ENCODE measurements at regions not wholly inside any gene's neighbourhood (a gene's known extent, or its start where the extent isn't known, plus 50 kb on each side); places are given as distances from the start of the nearest gene placed in this dataset.
"Not testable (repeated sequence)": the region's sequence is repeated elsewhere in the genome, so short reads cannot be mapped to it uniquely, and the experiment has no call there.

DNA sequence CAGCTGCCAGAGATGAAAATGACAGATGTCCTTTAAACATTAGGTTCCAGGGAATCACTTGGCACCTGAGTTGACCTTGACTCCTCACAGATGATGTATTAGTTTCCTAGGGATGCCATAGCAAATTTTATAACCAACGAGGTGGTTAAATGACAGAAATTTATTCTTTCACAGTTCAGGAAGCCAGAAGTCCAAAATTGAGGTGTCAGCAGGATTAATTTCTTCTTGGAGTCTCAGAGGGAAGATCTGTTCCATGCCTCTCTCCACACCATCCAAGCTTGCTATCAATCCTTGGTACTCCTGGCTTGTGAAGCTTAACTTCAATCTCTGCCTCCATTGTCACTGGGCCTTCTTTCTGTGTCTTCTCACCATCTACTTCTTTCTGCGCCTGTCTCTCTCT is 249.7 kb upstream of the BTG1 start:
- H3K4me1 ChIP-seq = no peaks in the 10 kb centered on the region
- TF ChIP-seq, protein P1, sequence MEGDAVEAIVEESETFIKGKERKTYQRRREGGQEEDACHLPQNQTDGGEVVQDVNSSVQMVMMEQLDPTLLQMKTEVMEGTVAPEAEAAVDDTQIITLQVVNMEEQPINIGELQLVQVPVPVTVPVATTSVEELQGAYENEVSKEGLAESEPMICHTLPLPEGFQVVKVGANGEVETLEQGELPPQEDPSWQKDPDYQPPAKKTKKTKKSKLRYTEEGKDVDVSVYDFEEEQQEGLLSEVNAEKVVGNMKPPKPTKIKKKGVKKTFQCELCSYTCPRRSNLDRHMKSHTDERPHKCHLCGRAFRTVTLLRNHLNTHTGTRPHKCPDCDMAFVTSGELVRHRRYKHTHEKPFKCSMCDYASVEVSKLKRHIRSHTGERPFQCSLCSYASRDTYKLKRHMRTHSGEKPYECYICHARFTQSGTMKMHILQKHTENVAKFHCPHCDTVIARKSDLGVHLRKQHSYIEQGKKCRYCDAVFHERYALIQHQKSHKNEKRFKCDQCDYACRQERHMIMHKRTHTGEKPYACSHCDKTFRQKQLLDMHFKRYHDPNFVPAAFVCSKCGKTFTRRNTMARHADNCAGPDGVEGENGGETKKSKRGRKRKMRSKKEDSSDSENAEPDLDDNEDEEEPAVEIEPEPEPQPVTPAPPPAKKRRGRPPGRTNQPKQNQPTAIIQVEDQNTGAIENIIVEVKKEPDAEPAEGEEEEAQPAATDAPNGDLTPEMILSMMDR (IDR thresholded peaks at IDR 0.05) = no peak
- no peak overlapping the region for H3K4me3 ChIP-seq
- H3K27ac ChIP-seq = no peak overlapping the region
- no peak overlapping the region for H3K9ac ChIP-seq (ENCODE audit: low read depth in 2 of 2, low read length in 2 of 2)
- H3K9me3 ChIP-seq = peaks cover 3% of the 10 kb centered on the region
- no peaks in the 10 kb centered on the region for H3K36me3 ChIP-seq
- DNase-seq = no peak
- intact Hi-C loops (cut with DNase I) = no loop called here
- H3K27me3 ChIP-seq = no peaks in the 10 kb centered on the region

DNA sequence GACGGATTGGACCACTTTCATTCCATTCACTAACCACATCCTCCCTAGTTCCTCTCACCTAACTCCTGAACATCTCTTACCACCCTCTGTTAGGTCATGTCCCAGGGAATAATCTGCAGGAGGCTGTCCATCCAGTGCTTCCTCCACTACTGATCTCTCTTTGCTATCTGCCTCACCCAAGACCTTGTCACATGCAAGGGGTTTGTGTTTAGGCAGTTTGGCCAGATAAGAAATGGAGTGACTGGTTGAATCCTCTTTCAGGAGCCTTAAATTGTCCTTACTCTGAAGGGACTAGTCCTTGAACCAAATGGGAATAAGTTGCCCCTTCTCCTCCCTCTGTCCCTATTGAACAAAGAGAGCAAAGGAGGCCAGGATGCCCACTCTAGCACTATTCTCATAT is 249.2 kb upstream of the BTG1 start:
- Histone ChIP-seq H3K27ac (no peak overlapping the region), H3K27me3 (no peaks in the 10 kb centered on the region), H3K36me3 (no peaks in the 10 kb centered on the region), H3K4me1 (no peaks in the 10 kb centered on the region), H3K4me3 (no peak overlapping the region), H3K9me3 (peaks cover 3% of the 10 kb centered on the region), H3K9ac (ENCODE audit: low read depth in 2 of 2, low read length in 2 of 2) (no peak overlapping the region)
- intact Hi-C loops (cut with DNase I) = no loop called here
- TF ChIP-seq, protein P1 (IDR thresholded peaks at IDR 0.05) = no peak
- no peak for DNase-seq

DNA sequence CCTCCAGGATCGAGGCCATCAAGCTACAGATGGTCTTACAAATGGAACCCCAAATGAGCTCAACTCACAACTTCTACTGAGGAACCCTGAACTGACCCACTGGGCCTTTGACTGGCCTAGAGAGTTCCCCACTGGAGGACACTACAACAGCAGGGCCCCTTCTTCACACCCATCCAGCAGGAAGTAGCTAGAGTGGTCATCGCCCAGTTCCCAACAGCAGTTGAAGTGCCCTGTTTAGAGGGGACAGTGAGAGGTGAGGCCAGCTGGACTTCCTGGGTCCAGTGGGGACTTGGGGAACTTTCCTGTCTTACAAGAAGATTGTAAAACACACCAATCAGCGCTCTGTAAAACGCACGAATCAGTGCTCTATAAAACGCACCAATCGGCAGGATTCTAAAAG is 247.9 kb upstream of the BTG1 start:
- Histone ChIP-seq H3K9me3 (peaks cover 3% of the 10 kb centered on the region), H3K9ac (ENCODE audit: low read depth in 2 of 2, low read length in 2 of 2) (no peak overlapping the region), H3K36me3 (no peaks in the 10 kb centered on the region), H3K4me3 (no peak overlapping the region), H3K27ac (no peak overlapping the region), H3K4me1 (no peaks in the 10 kb centered on the region), H3K27me3 (no peaks in the 10 kb centered on the region)
- TF ChIP-seq, protein P1 (IDR thresholded peaks at IDR 0.05) = no peak
- DNase-seq = no peak
- intact Hi-C loops (cut with DNase I) = no loop called here

DNA sequence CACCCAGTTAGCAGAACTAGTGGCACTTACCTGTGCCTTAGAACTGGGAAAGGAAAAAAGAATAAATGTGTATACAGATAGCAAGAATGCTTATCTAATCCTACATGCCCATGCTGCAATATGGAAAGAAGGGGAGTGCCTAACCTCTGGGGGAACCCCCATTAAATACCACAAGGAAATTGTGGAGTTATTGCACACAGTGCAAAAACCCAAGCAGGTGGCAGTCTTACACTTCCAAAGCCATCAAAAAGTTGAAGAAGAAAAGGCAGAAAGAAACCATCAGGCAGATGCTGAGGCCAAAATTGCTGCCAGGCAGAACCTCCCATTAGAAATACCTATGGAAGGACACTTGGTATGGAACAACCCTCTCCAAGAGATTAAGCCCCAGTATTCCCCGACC is 246.1 kb upstream of the BTG1 start:
- H3K9ac ChIP-seq (ENCODE audit: low read depth in 2 of 2, low read length in 2 of 2); DNase-seq; H3K36me3 ChIP-seq; H3K27ac ChIP-seq; H3K4me3 ChIP-seq; H3K9me3 ChIP-seq; H3K27me3 ChIP-seq; H3K4me1 ChIP-seq; intact Hi-C loops (cut with DNase I): not testable (repeated sequence)

DNA sequence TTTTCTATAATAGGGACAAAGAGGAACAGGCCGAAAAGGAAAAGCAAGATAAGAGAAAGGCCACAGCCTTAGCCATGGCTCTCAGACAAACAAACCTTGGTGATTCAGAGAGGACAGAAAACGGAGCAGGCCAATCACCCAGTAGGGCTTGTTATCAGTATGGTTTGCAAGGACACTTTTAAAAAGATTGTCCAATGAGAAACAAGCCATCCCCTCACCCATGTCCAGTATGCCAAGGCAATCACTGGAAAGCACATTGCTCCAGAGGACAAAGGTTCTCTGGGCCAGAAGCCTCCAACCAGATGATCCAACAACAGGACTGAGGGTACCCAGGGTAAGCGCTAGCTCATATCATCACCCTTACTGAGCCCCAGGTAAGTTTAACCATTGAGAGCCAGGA is 243.8 kb upstream of the BTG1 start:
- Histone ChIP-seq H3K4me1 (no peaks in the 10 kb centered on the region), H3K9me3 (peaks cover 3% of the 10 kb centered on the region), H3K9ac (ENCODE audit: low read depth in 2 of 2, low read length in 2 of 2) (no peak overlapping the region), H3K36me3 (no peaks in the 10 kb centered on the region), H3K27me3 (no peaks in the 10 kb centered on the region), H3K4me3 (no peak overlapping the region), H3K27ac (no peak overlapping the region)
- intact Hi-C loops (cut with DNase I) = no loop called here
- DNase-seq = no peak
- TF ChIP-seq, protein P1 (IDR thresholded peaks at IDR 0.05) = no peak

DNA sequence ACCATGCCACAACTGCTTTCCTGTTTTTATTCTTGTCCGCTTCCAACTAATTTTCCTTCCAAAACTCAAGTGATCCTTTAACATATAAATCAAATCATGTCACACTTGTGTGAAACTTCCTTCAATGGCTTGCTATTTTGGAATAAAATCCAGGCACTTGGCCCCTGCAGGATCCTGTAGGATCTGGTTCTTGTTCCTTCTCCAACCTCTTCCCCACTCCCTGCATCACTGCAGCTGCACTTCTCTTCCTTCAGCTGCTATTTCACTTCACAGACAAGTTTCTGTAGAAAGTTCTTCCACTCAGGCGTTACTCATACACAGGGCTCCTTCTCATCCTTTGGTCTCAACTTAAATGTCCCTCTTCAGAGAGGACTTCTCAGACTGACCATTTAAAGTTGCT is 239.7 kb upstream of the BTG1 start:
- TF ChIP-seq, protein P1 (IDR thresholded peaks at IDR 0.05) = no peak
- Histone ChIP-seq H3K27me3 (no peaks in the 10 kb centered on the region), H3K4me1 (no peaks in the 10 kb centered on the region), H3K36me3 (no peaks in the 10 kb centered on the region), H3K4me3 (no peak overlapping the region), H3K9ac (ENCODE audit: low read depth in 2 of 2, low read length in 2 of 2) (no peak overlapping the region), H3K27ac (no peak overlapping the region), H3K9me3 (no peaks in the 10 kb centered on the region)
- DNase-seq = no peak
- intact Hi-C loops (cut with DNase I) = no loop called here

Measured in colonic mucosa (tissue), 4 donors.